ENCODE measurements at regions not wholly inside any gene's neighbourhood (a gene's known extent, or its start where the extent isn't known, plus 50 kb on each side); places are given as distances from the start of the nearest gene placed in this dataset.

GRCh38 chr1:228979325-228979699 is 244.0 kb downstream of the RHOU start:
- H3K56ac ChIP-seq (ENCODE audit: low read length), result no peak overlapping the region
- H3K27me3 ChIP-seq (ENCODE audit: insufficient read depth, low read length, poor library complexity), result no peaks in the 10 kb centered on the region
- no peak overlapping the region for H3K23ac ChIP-seq (ENCODE audit: low read length)
- no peak overlapping the region for H2AK5ac ChIP-seq (ENCODE audit: low read length)
- H3K27ac ChIP-seq (ENCODE audit: low read depth, low read length), result no peak overlapping the region
- H4K5ac ChIP-seq (ENCODE audit: low read length), result no peak overlapping the region
- H3K36me3 ChIP-seq (ENCODE audit: control insufficient read depth, insufficient read depth, low read length), result no peaks in the 10 kb centered on the region
- no peak overlapping the region for H3K9ac ChIP-seq (ENCODE audit: low read length)
- no peak overlapping the region for H3K4me2 ChIP-seq (ENCODE audit: low read length)
- no peaks in the 10 kb centered on the region for H3K79me2 ChIP-seq (ENCODE audit: control insufficient read depth, insufficient read depth, low read length)
- H3K4me3 ChIP-seq (ENCODE audit: low read length), result no peak overlapping the region
- no peak overlapping the region for H2BK5ac ChIP-seq (ENCODE audit: low read length)
- DNase-seq, result no peak
- peaks cover 6% of the 10 kb centered on the region for H3K4me1 ChIP-seq (ENCODE audit: control insufficient read depth, low read depth, low read length)
- no peaks in the 10 kb centered on the region for H3K79me1 ChIP-seq (ENCODE audit: low read length)
- H2BK120ac ChIP-seq (ENCODE audit: low read depth, low read length), result no peak overlapping the region
- no CpG with 5 or more reads among the region's 7 CpGs for WGBS (ENCODE audit: extremely low coverage, insufficient coverage, low lambda C conversion rate)
- no peak overlapping the region for H2BK15ac ChIP-seq (replicated peaks; ENCODE audit: low read depth)
- no peak overlapping the region for H3K18ac ChIP-seq (ENCODE audit: low read length)
- no peak overlapping the region for H4K8ac ChIP-seq (ENCODE audit: low read depth, low read length)
- no peak overlapping the region for H3K4ac ChIP-seq (ENCODE audit: low read depth, low read length)

DNA sequence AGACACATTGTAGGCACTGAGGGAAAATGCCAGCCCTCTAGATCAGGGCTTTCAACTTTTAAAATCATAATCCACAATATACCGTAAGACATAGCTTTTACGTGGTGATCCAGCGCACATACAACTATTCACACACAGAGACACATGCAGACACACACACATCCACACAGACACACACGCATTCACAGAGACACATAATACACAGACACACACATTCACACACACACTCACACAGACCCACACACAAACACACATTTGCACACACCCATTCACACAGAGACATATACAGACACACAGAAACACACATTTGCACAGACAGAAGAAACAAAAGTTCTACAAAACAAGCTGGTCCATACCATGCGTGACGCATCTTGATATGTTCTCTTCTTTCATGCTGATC is 244.5 kb downstream of the RHOU start:
- no peak overlapping the region for H3K18ac ChIP-seq (ENCODE audit: low read length)
- no peaks in the 10 kb centered on the region for H3K36me3 ChIP-seq (ENCODE audit: control insufficient read depth, insufficient read depth, low read length)
- H3K27me3 ChIP-seq (ENCODE audit: insufficient read depth, low read length, poor library complexity), result no peaks in the 10 kb centered on the region
- DNase-seq, result no peak
- H3K4me1 ChIP-seq (ENCODE audit: control insufficient read depth, low read depth, low read length), result peaks cover 6% of the 10 kb centered on the region
- H2BK120ac ChIP-seq (ENCODE audit: low read depth, low read length), result no peak overlapping the region
- WGBS (ENCODE audit: extremely low coverage, insufficient coverage, low lambda C conversion rate), result no CpG with 5 or more reads among the region's 6 CpGs
- no peaks in the 10 kb centered on the region for H3K79me1 ChIP-seq (ENCODE audit: low read length)
- no peak overlapping the region for H3K27ac ChIP-seq (ENCODE audit: low read depth, low read length)
- peak overlapping the region; percentile 34 for H2AK5ac ChIP-seq (ENCODE audit: low read length)
- H3K79me2 ChIP-seq (ENCODE audit: control insufficient read depth, insufficient read depth, low read length), result no peaks in the 10 kb centered on the region
- no peak overlapping the region for H4K5ac ChIP-seq (ENCODE audit: low read length)
- H3K23ac ChIP-seq (ENCODE audit: low read length), result no peak overlapping the region
- H3K4me3 ChIP-seq (ENCODE audit: low read length), result no peak overlapping the region
- H3K9ac ChIP-seq (ENCODE audit: low read length), result no peak overlapping the region
- H3K56ac ChIP-seq (ENCODE audit: low read length), result peak overlapping the region; percentile 26
- H4K8ac ChIP-seq (ENCODE audit: low read depth, low read length), result no peak overlapping the region
- no peak overlapping the region for H2BK5ac ChIP-seq (ENCODE audit: low read length)
- H2BK15ac ChIP-seq (replicated peaks; ENCODE audit: low read depth), result no peak overlapping the region
- H3K4ac ChIP-seq (ENCODE audit: low read depth, low read length), result no peak overlapping the region
- H3K4me2 ChIP-seq (ENCODE audit: low read length), result no peak overlapping the region

- H2AK5ac ChIP-seq (ENCODE audit: low read length), result no peak overlapping the region
- no CpG with 5 or more reads among the region's 9 CpGs for WGBS (ENCODE audit: extremely low coverage, insufficient coverage, low lambda C conversion rate)
Observed at GRCh38 chr1:228980232-228980937, 245.1 kb downstream of the RHOU start.

GRCh38 chr1:228982637-228983036 is 247.4 kb downstream of the RHOU start:
- no peaks in the 10 kb centered on the region for H3K79me2 ChIP-seq (ENCODE audit: control insufficient read depth, insufficient read depth, low read length)
- no peak overlapping the region for H3K27ac ChIP-seq (ENCODE audit: low read depth, low read length)
- H3K4me1 ChIP-seq (ENCODE audit: control insufficient read depth, low read depth, low read length), result peaks cover 6% of the 10 kb centered on the region
- no peak for DNase-seq
- WGBS (ENCODE audit: extremely low coverage, insufficient coverage, low lambda C conversion rate), result no CpG with 5 or more reads among the region's 5 CpGs
- no peak overlapping the region for H4K5ac ChIP-seq (ENCODE audit: low read length)
- no peak overlapping the region for H3K4me3 ChIP-seq (ENCODE audit: low read length)
- no peaks in the 10 kb centered on the region for H3K36me3 ChIP-seq (ENCODE audit: control insufficient read depth, insufficient read depth, low read length)
- H3K79me1 ChIP-seq (ENCODE audit: low read length), result no peaks in the 10 kb centered on the region
- H3K18ac ChIP-seq (ENCODE audit: low read length), result no peak overlapping the region
- no peak overlapping the region for H4K8ac ChIP-seq (ENCODE audit: low read depth, low read length)
- H2BK120ac ChIP-seq (ENCODE audit: low read depth, low read length), result no peak overlapping the region
- no peak overlapping the region for H3K4me2 ChIP-seq (ENCODE audit: low read length)
- H3K27me3 ChIP-seq (ENCODE audit: insufficient read depth, low read length, poor library complexity), result no peaks in the 10 kb centered on the region
- no peak overlapping the region for H3K56ac ChIP-seq (ENCODE audit: low read length)
- no peak overlapping the region for H2BK5ac ChIP-seq (ENCODE audit: low read length)
- no peak overlapping the region for H3K9ac ChIP-seq (ENCODE audit: low read length)
- H2BK15ac ChIP-seq (replicated peaks; ENCODE audit: low read depth), result no peak overlapping the region
- no peak overlapping the region for H3K4ac ChIP-seq (ENCODE audit: low read depth, low read length)
- no peak overlapping the region for H3K23ac ChIP-seq (ENCODE audit: low read length)
- no peak overlapping the region for H2AK5ac ChIP-seq (ENCODE audit: low read length)

More at GRCh38 chr1:228980232-228980937, 245.1 kb downstream of the RHOU start:
- Histone ChIP-seq H3K9ac (ENCODE audit: low read length) (no peak overlapping the region), H3K27me3 (ENCODE audit: insufficient read depth, low read length, poor library complexity) (no peaks in the 10 kb centered on the region), H3K4me1 (ENCODE audit: control insufficient read depth, low read depth, low read length) (peaks cover 6% of the 10 kb centered on the region), H3K4me2 (ENCODE audit: low read length) (no peak overlapping the region), H3K79me1 (ENCODE audit: low read length) (no peaks in the 10 kb centered on the region), H3K79me2 (ENCODE audit: control insufficient read depth, insufficient read depth, low read length) (no peaks in the 10 kb centered on the region), H3K36me3 (ENCODE audit: control insufficient read depth, insufficient read depth, low read length) (no peaks in the 10 kb centered on the region), H3K4me3 (ENCODE audit: low read length) (no peak overlapping the region), H2BK5ac (ENCODE audit: low read length) (no peak overlapping the region), H3K23ac (ENCODE audit: low read length) (no peak overlapping the region), H3K4ac (ENCODE audit: low read depth, low read length) (no peak overlapping the region), H2BK120ac (ENCODE audit: low read depth, low read length) (no peak overlapping the region), H3K27ac (ENCODE audit: low read depth, low read length) (no peak overlapping the region), H4K5ac (ENCODE audit: low read length) (no peak overlapping the region), H3K56ac (ENCODE audit: low read length) (peak overlapping the region; percentile 26), H4K8ac (ENCODE audit: low read depth, low read length) (no peak overlapping the region), H2BK15ac (replicated peaks; ENCODE audit: low read depth) (no peak overlapping the region), H3K18ac (ENCODE audit: low read length) (no peak overlapping the region)
- DNase-seq, result no peak

DNA sequence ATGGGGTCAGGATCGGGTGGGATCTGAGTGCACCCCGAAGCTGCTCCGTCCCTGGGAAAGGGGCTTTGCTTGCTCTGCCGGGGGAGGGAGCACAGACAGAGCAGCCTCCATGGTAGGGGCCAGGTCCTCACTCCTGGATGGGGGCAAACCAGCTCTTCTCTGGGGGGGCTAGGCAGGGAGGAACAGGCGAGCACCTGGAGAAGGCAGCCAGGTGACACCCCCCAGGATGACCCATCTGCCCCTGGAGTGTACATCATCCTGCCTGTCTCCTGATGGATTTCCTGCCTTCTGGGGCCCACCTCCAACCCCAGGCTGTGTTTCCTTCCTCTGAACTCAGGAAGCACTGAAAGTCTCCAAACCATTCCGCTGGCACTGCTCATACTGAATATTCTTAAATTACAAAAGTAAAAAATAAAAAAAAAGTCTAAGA is 248.0 kb downstream of the RHOU start:
- no CpG with 5 or more reads among the region's 6 CpGs for WGBS (ENCODE audit: extremely low coverage, insufficient coverage, low lambda C conversion rate)
- H3K27ac ChIP-seq (ENCODE audit: low read depth, low read length), result no peak overlapping the region
- H3K4me1 ChIP-seq (ENCODE audit: control insufficient read depth, low read depth, low read length), result peaks cover 6% of the 10 kb centered on the region

DNA sequence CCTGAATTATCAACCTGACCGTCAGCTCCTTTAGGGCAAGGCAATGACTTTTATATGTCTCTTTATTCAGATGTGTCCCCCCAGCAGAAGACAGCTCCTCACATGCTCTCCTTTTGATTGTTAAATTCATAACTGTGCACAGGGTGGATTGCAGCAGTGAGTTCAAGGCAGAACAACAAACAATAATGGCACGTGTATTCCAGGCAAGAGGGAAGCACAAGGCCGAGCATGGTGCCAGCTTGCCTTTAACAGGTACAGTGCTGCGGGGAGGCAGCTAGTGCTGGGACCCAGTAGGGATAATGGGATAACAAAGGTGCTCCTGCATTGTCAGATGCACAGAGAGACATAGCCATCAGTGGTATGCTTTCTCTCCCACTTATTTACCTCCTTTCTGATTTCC is 248.4 kb downstream of the RHOU start:
- Histone ChIP-seq H2BK5ac (ENCODE audit: low read length) (no peak overlapping the region), H3K27ac (ENCODE audit: low read depth, low read length) (no peak overlapping the region), H3K9ac (ENCODE audit: low read length) (no peak overlapping the region), H3K23ac (ENCODE audit: low read length) (no peak overlapping the region), H4K8ac (ENCODE audit: low read depth, low read length) (no peak overlapping the region), H4K5ac (ENCODE audit: low read length) (no peak overlapping the region), H3K36me3 (ENCODE audit: control insufficient read depth, insufficient read depth, low read length) (no peaks in the 10 kb centered on the region), H3K18ac (ENCODE audit: low read length) (no peak overlapping the region), H3K4me1 (ENCODE audit: control insufficient read depth, low read depth, low read length) (peaks cover 2% of the 10 kb centered on the region), H3K56ac (ENCODE audit: low read length) (no peak overlapping the region), H3K79me1 (ENCODE audit: low read length) (no peaks in the 10 kb centered on the region), H3K4me2 (ENCODE audit: low read length) (no peak overlapping the region), H3K79me2 (ENCODE audit: control insufficient read depth, insufficient read depth, low read length) (no peaks in the 10 kb centered on the region), H2BK15ac (replicated peaks; ENCODE audit: low read depth) (no peak overlapping the region), H2BK120ac (ENCODE audit: low read depth, low read length) (no peak overlapping the region), H3K4me3 (ENCODE audit: low read length) (no peak overlapping the region), H3K4ac (ENCODE audit: low read depth, low read length) (no peak overlapping the region), H2AK5ac (ENCODE audit: low read length) (no peak overlapping the region), H3K27me3 (ENCODE audit: insufficient read depth, low read length, poor library complexity) (no peaks in the 10 kb centered on the region)
- no peak for DNase-seq
- WGBS (ENCODE audit: extremely low coverage, insufficient coverage, low lambda C conversion rate), result no CpG with 5 or more reads among the region's 4 CpGs

More for the DNA sequence above, 248.0 kb downstream of the RHOU start:
- H3K36me3 ChIP-seq (ENCODE audit: control insufficient read depth, insufficient read depth, low read length), result no peaks in the 10 kb centered on the region
- no peak overlapping the region for H2BK120ac ChIP-seq (ENCODE audit: low read depth, low read length)
- H4K8ac ChIP-seq (ENCODE audit: low read depth, low read length), result no peak overlapping the region
- H3K27me3 ChIP-seq (ENCODE audit: insufficient read depth, low read length, poor library complexity), result no peaks in the 10 kb centered on the region
- no peak overlapping the region for H3K23ac ChIP-seq (ENCODE audit: low read length)
- no peaks in the 10 kb centered on the region for H3K79me1 ChIP-seq (ENCODE audit: low read length)
- DNase-seq, result no peak
- no peak overlapping the region for H3K18ac ChIP-seq (ENCODE audit: low read length)
- H3K4me3 ChIP-seq (ENCODE audit: low read length), result no peak overlapping the region
- H4K5ac ChIP-seq (ENCODE audit: low read length), result no peak overlapping the region
- H3K4me2 ChIP-seq (ENCODE audit: low read length), result no peak overlapping the region
- no peak overlapping the region for H2BK5ac ChIP-seq (ENCODE audit: low read length)
- no peak overlapping the region for H2AK5ac ChIP-seq (ENCODE audit: low read length)
- no peak overlapping the region for H3K9ac ChIP-seq (ENCODE audit: low read length)
- no peaks in the 10 kb centered on the region for H3K79me2 ChIP-seq (ENCODE audit: control insufficient read depth, insufficient read depth, low read length)
- H3K4ac ChIP-seq (ENCODE audit: low read depth, low read length), result no peak overlapping the region
- no peak overlapping the region for H3K56ac ChIP-seq (ENCODE audit: low read length)
- no peak overlapping the region for H2BK15ac ChIP-seq (replicated peaks; ENCODE audit: low read depth)

All from mesendoderm (in vitro differentiated cells).